Erythroblast (primary cell): ENCODE measurements at regions not wholly inside any gene's neighbourhood (a gene's known extent, or its start where the extent isn't known, plus 50 kb on each side); places are given as distances from the start of the nearest gene placed in this dataset.

ENCODE experiments used
- DNase-seq, 2 experiments: peaks; one replicate each; lab custom pipeline; 2025; lab: John Stamatoyannopoulos, UW
- GATA1 ChIP-seq: IDR thresholded peaks from 2 replicates; pipeline ENCODE4 v1.6.1; 2011; ENCODE audit warnings: low read depth, mild to moderate bottlenecking, control low read depth, low read length, moderate library complexity
- POLR2A ChIP-seq: IDR thresholded peaks from 2 replicates; pipeline ENCODE4 v1.6.1; 2011; ENCODE audit warnings: mild to moderate bottlenecking, low read length

DNA sequence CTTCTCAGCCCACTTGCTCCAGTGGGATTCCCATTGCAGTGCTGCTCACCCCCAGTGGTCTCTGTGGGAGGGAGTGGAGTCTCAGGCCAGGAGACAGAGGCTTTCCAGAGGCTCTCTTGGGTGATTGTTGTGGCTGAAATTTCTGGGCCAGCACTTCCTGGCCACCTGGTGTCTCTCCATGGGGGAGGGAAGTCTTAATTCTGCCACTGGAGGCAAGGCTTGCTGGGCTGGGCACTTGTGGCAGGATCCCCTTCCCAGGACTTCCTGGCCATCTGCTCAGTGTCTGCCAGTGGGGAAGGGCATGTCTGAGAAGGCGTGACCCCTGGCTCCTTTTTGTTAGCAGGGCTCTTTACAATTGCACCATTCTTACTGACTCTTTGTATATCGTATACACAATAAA is 351.8 kb downstream of the GABRB3 start:
- no peak for DNase-seq
- no peak for TF ChIP-seq POLR2A

DNA sequence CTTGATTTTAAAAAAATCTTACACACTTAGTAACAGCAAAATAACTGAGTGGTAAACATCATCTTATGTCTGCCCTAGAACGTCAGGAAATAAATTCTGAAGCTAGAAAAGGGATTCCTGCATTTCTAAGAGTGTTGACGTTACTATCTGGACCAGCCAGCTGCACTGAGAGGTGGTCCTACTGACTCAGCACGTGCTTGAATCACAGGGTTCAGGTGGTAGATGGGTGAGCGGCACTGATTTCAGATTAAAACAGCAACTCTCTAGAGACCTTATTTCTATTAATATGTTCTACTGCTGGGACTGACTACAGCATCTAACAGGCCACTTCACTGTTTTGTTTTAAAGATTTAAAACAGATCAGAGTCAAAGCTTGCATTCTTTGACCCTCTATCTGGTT is 377.2 kb downstream of the GABRB3 start:
- no peak for DNase-seq
- no peak for TF ChIP-seq POLR2A

GRCh38 chr15:26394801-26395200 is 378.1 kb downstream of the GABRB3 start:
- no peak for DNase-seq
- no peak for TF ChIP-seq POLR2A
- no peak for TF ChIP-seq GATA1

GRCh38 chr15:26392956-26393355 is 379.9 kb downstream of the GABRB3 start:
- TF ChIP-seq POLR2A: no peak
- no peak for TF ChIP-seq GATA1
- DNase-seq: no peak

- TF ChIP-seq GATA1: no peak
- no peak for TF ChIP-seq POLR2A
Measured at GRCh38 chr15:26391567-26392194, 381.2 kb downstream of the GABRB3 start.

GRCh38 chr15:26382444-26383072 is 390.3 kb downstream of the GABRB3 start:
- TF ChIP-seq GATA1: no peak
- TF ChIP-seq POLR2A: no peak
- no peak for DNase-seq

More at GRCh38 chr15:26391567-26392194, 381.2 kb downstream of the GABRB3 start:
- no peak for DNase-seq

GRCh38 chr15:26378304-26378703 is 394.6 kb downstream of the GABRB3 start:
- DNase-seq: no peak
- TF ChIP-seq GATA1 (no peak), POLR2A (no peak)

DNA sequence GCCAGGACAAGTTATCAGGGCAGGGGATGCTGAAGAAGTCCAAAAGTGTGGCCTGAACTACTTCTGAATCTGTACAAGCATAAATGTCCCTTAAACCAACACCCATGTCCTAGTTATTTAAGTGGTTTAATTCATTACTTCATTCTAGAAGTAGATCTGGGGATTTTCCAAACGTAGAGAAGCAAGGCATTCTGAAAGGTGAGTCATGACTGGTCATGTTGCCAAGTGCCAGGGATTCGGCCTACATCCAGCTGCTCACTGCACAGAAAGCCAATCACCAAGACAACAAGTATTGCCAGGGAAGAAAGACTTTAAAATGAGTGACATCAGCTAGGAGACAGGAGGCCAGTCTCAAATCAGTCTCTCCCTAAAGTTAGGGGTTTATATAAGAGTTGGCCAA is 396.6 kb downstream of the GABRB3 start:
- no peak for DNase-seq
- TF ChIP-seq GATA1 (no peak), POLR2A (no peak)

GRCh38 chr15:26374806-26375205 is 398.1 kb downstream of the GABRB3 start:
- no peak for DNase-seq
- TF ChIP-seq POLR2A (no peak), GATA1 (no peak)

DNA sequence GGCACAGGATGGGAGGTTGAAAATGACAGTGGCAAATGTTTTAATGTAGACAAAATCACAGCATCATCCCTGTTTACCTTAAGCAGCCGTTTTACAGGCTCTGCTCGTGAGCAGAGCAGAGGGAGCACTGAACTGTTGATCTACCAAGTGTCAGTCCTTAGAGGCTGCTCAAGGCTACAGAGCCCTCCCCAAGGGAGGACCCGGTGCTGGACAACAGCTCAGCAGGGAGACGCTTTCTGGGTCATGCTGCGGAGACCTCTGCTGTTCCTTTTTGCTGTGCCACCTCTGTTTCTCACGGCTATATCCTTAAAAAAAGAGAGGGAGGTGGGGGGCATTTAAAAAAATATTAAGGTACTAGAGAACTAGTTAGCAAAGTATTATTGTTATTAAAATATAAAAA is 400.2 kb downstream of the GABRB3 start:
- TF ChIP-seq POLR2A (no peak), GATA1 (no peak)
- no peak for DNase-seq

GRCh38 chr15:26365077-26365476 is 407.8 kb downstream of the GABRB3 start:
- TF ChIP-seq GATA1: no peak
- no peak for TF ChIP-seq POLR2A
- DNase-seq: no peak

DNA sequence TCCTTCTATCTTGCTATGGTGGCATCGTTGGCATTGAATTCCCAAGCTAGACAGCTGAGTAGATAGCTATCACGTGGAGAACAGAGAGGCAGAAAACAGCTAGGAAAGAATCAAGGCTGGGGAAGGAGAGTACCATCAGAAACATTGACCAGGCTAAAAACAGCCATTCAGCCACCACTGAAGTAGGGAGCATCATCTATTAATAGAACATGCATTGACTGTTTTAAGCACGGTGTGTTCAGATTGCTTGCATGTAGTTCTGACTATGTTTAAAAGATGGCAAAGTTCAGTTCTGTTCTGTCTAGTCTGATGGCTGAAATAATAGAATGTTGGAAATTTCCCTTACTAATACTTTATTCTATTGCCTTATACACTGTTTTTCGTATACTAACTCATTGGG is 413.0 kb downstream of the GABRB3 start:
- DNase-seq: no peak
- no peak for TF ChIP-seq GATA1

- TF ChIP-seq POLR2A (no peak), GATA1 (no peak)
- DNase-seq: no peak
Measured at GRCh38 chr15:26358708-26359107, 414.2 kb downstream of the GABRB3 start.

- DNase-seq: no peak
- TF ChIP-seq POLR2A (no peak), GATA1 (no peak)
Measured at GRCh38 chr15:26357653-26358052, 415.2 kb downstream of the GABRB3 start.

DNA sequence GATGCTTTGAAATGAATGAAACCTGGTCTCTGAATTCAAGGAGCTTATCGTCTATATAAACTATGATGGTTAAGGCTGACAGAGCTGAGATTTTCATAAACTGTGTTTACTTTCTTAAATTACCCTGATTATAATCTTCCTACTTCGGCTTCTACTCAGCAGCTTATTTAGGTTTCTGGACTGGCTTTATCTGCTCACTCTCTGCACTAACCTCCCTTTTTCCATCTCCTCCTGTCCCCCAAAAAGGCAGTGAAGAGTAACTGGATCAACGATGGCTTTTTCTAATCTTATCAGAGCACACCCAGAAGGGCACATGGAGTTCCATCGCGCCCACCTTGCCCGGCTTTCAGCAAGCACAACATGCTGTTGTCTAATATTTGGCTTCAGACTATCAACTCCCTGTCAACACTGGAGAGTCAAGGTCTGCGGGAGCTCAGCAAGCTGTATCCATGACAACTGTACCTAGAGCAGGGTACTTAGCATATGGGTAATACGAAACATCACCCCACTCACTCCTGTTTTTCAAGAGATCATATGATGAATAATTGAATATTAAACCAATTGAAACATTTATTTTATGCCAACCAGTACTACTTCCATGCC is 417.3 kb downstream of the GABRB3 start:
- DNase-seq: no peak
- TF ChIP-seq GATA1: no peak
- TF ChIP-seq POLR2A: no peak
